HCT116 (cell line): ENCODE measurements at regions not wholly inside any gene's neighbourhood (a gene's known extent, or its start where the extent isn't known, plus 50 kb on each side); places are given as distances from the start of the nearest gene placed in this dataset.

Source experiments
- ATAC-seq: fragments of 200-7000 bp; cut with Tn5 transposase; 2 replicates; pipeline ENCODE4 v1.9.1; 2020; ENCODE audit warnings: mild to moderate bottlenecking, moderate library complexity
- BruUV-seq: library from RNA; stranded (reverse); fragments of 400-500 nt; replicated peaks from 2 replicates; lab custom pipeline; 2021; lab: Mats Ljungman, UMichigan
- CTCF ChIA-PET: fragments of 300-600 bp; sonication (Branson Sonifier 250); formaldehyde crosslinking; loops from one replicate; lab custom pipeline; 2021; ENCODE audit warnings: antibody characterized with exemption; lab: Charles Lee
- POLR2A ChIA-PET: fragments of 300-600, 350-600 bp; sonication (Branson Sonifier 250); formaldehyde crosslinking; loops from one replicate; lab custom pipeline; 2021; ENCODE audit warnings: antibody characterized with exemption; lab: Charles Lee
- RAD21 ChIA-PET, 2 experiments: fragments of 300-600 bp; sonication (Branson Sonifier 250); formaldehyde crosslinking; loops; one replicate each; lab custom pipeline; 2023; ENCODE audit warnings: low total read pairs in 2 of 2; ENCODE audit not compliant: uncharacterized antibody in 2 of 2, unreplicated experiment in 2 of 2, low non-redundant PET in 1 of 2; lab: Charles Lee
- DNase-seq: peaks from one replicate; pipeline ENCODE4 v3.0.0-alpha.2; 2010; ENCODE audit warnings: low read depth, low spot score
- H2AFZ ChIP-seq: fragments of 200-600 bp; shearing (Covaris generic), sonication (generic); 2 replicates; pipeline ENCODE4 v1.6.1; 2017; ENCODE audit warnings: low read depth, mixed run types, mixed read lengths, antibody characterized with exemption, low read length; ENCODE audit not compliant: poor library complexity, severe bottlenecking
- H3K27ac ChIP-seq: 2 replicates; pipeline ENCODE4 v1.5.1; 2012; ENCODE audit warnings: low read depth, low read length
- H3K27me3 ChIP-seq: fragments of 200-600 bp; sonication (generic); 2 replicates; pipeline ENCODE4 v1.6.1; 2016; ENCODE audit warnings: mixed run types, low read length, mixed read lengths; ENCODE audit not compliant: insufficient read depth
- H3K36me3 ChIP-seq, 2 experiments: fragments of 200-500 bp in 1 of 2; fragments of 200-600 bp in 1 of 2; sonication (Bioruptor generic) in 1 of 2; sonication (generic) in 1 of 2; 2 replicates each; pipeline versions ENCODE4 v1.5.1 to v1.6.1; 2014 to 2016; ENCODE audit warnings: low read length in 2 of 2, inconsistent platforms in 1 of 2, mixed read lengths in 1 of 2, mixed run types in 1 of 2; ENCODE audit not compliant: insufficient read depth in 2 of 2, control insufficient read depth in 1 of 2
- H3K4me1 ChIP-seq, 2 experiments: fragments of 200-600 bp in 1 of 2; sonication (generic) in 1 of 2; 2 replicates each; pipeline versions ENCODE4 v1.5.1 to v1.6.1; 2012 to 2017; ENCODE audit warnings: low read length in 2 of 2, inconsistent platforms in 1 of 2, mild to moderate bottlenecking in 1 of 2, mixed read lengths in 1 of 2, mixed run types in 1 of 2, moderate library complexity in 1 of 2; ENCODE audit not compliant: insufficient read depth in 2 of 2, control insufficient read depth in 1 of 2
- H3K4me2 ChIP-seq: fragments of 200-600 bp; sonication (generic); 2 replicates; pipeline ENCODE4 v1.6.1; 2017; ENCODE audit warnings: mixed run types, low read length, mixed read lengths
- H3K4me3 ChIP-seq, 2 experiments: fragments of 200-600 bp in 1 of 2; sonication (generic) in 1 of 2; replicated peaks in 1 of 2; 2 replicates each; pipeline ENCODE4 v1.5.1; 2011 to 2016; ENCODE audit warnings: low read length in 2 of 2, control low read depth in 1 of 2, low read depth in 1 of 2, mild to moderate bottlenecking in 1 of 2, mixed read lengths in 1 of 2, mixed run types in 1 of 2
- H3K79me2 ChIP-seq: fragments of 200-600 bp; sonication (generic); 2 replicates; pipeline ENCODE4 v1.6.1; 2017; ENCODE audit warnings: mild to moderate bottlenecking, mixed run types, low read length, moderate library complexity, mixed read lengths; ENCODE audit not compliant: insufficient read depth
- H3K9ac ChIP-seq: fragments of 200-600 bp; sonication (generic); 2 replicates; pipeline ENCODE4 v1.6.1; 2016; ENCODE audit warnings: low read length, mixed read lengths
- H3K9me2 ChIP-seq: fragments of 200-600 bp; sonication (generic), shearing (Covaris generic); 2 replicates; pipeline ENCODE4 v1.6.1; 2017; ENCODE audit warnings: mixed run types, mild to moderate bottlenecking, moderate library complexity; ENCODE audit not compliant: insufficient read depth
- H3K9me3 ChIP-seq, 2 experiments: fragments of 200-500 bp in 1 of 2; fragments of 200-600 bp in 1 of 2; sonication (Bioruptor generic) in 1 of 2; sonication (generic) in 1 of 2; 2 replicates each; pipeline ENCODE4 v1.6.1; 2014 to 2017; ENCODE audit warnings: low read length in 2 of 2, mixed read lengths in 2 of 2, inconsistent platforms in 1 of 2, low read depth in 1 of 2, mild to moderate bottlenecking in 1 of 2, mixed run types in 1 of 2, moderate library complexity in 1 of 2; ENCODE audit not compliant: control insufficient read depth in 1 of 2, insufficient read depth in 1 of 2
- H4K20me1 ChIP-seq: fragments of 200-600 bp; sonication (generic), shearing (Covaris generic); 2 replicates; pipeline ENCODE4 v1.6.1; 2017; ENCODE audit warnings: mixed run types, mild to moderate bottlenecking, moderate library complexity; ENCODE audit not compliant: insufficient read depth
- CBX3 ChIP-seq: IDR thresholded peaks from 2 replicates; pipeline ENCODE4 v1.6.1; 2012; ENCODE audit warnings: low read depth
- ELF1 ChIP-seq: IDR thresholded peaks from 2 replicates; pipeline ENCODE4 v1.6.1; 2012; ENCODE audit warnings: low read depth, borderline replicate concordance
- JUND ChIP-seq: IDR thresholded peaks from 2 replicates; pipeline ENCODE4 v1.6.1; 2012
- POLR2A ChIP-seq: IDR thresholded peaks from 2 replicates; pipeline ENCODE4 v1.7.0; 2011; ENCODE audit warnings: borderline replicate concordance; ENCODE audit not compliant: insufficient read depth, insufficient read length; ENCODE audit errors: extremely low read depth
- POLR2AphosphoS5 ChIP-seq: IDR thresholded peaks from 2 replicates; pipeline ENCODE4 v1.6.1; 2011; ENCODE audit warnings: mild to moderate bottlenecking, low read depth, low read length, moderate library complexity
- SP1 ChIP-seq: IDR thresholded peaks from 2 replicates; pipeline ENCODE4 v1.6.1; 2012; ENCODE audit warnings: low read depth
- SRF ChIP-seq: IDR thresholded peaks from 2 replicates; pipeline ENCODE4 v1.6.1; 2012; ENCODE audit warnings: low read depth
- YY1 ChIP-seq: IDR thresholded peaks from 2 replicates; pipeline ENCODE4 v1.6.1; 2011; ENCODE audit warnings: low read length, low read depth, moderate library complexity, mild to moderate bottlenecking; ENCODE audit not compliant: insufficient replicate concordance; ENCODE audit errors: extremely low read depth
- ZNF274 ChIP-seq: fragments of 200-500 bp; sonication (Bioruptor generic); IDR thresholded peaks from 2 replicates; pipeline ENCODE4 v1.6.1; 2014; ENCODE audit warnings: mild to moderate bottlenecking, low read depth, low read length, inconsistent platforms
- intact Hi-C: fragments of 100-400 bp; cut with micrococcal nuclease; formaldehyde crosslinking; loops from 2 replicates; pipeline ENCODE4 v1.10.0; 2022
- TF ChIP-seq, protein P1 (sequence below): IDR thresholded peaks from 2 replicates; pipeline ENCODE4 v1.6.1; 2012
- TF ChIP-seq, protein P2 (sequence below): IDR thresholded peaks from 2 replicates; pipeline ENCODE4 v1.6.1; 2012; ENCODE audit warnings: low read depth
- TF ChIP-seq, protein P3 (sequence below), 3 experiments: fragments of 200-600 bp in 1 of 3; sonication (generic) in 1 of 3; IDR thresholded peaks in 2 of 3; conservative IDR thresholded peaks in 1 of 3; 2 replicates each; pipeline ENCODE4 v1.5.1; 2012 to 2017; ENCODE audit warnings: low read depth in 2 of 3, low read length in 2 of 3, antibody characterized with exemption in 1 of 3, borderline replicate concordance in 1 of 3, control low read depth in 1 of 3, mild to moderate bottlenecking in 1 of 3, mixed read lengths in 1 of 3, mixed run types in 1 of 3, moderate library complexity in 1 of 3; ENCODE audit not compliant: insufficient read depth in 1 of 3
- TF ChIP-seq, protein P4 (sequence below): IDR thresholded peaks from 2 replicates; pipeline ENCODE4 v1.6.1; 2011; ENCODE audit warnings: mild to moderate bottlenecking, low read length, moderate library complexity; ENCODE audit not compliant: insufficient replicate concordance; ENCODE audit errors: extremely low read depth

DNA sequence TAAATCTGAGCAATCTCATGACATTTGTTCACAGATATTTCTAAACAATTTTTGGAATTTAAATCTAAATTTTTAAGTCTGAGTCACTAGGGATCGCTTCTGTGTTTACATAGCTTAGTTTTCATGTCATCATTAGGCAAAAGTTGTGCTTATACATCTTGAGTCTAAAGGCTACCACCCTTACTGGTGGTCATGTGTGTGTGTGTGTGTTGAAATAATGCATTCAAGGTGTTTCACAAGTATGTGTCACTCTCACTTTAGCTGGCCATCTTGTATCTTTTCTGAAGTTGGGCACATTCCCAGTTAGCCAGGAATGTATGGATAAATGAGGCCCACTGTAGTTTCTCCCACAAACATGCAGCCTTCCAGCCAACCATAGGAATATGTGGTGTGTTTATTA, 1162.5 kb upstream of the PRMT6 start:
- Histone ChIP-seq H3K27me3 (no peaks in the 10 kb centered on the region), H3K79me2 (no peaks in the 10 kb centered on the region), H4K20me1 (no peaks in the 10 kb centered on the region), H3K9me2 (no peaks in the 10 kb centered on the region), H2AFZ (no peak overlapping the region), H3K36me3 (no peaks in the 10 kb centered on the region), H3K4me3 (no peak overlapping the region), H3K9me3 (peaks cover 0 to 9% of the 10 kb centered on the region in 2 experiments; a peak in 1 of 4 replicates), H3K9ac (no peak overlapping the region), H3K4me1 (no peaks in the 10 kb centered on the region), H3K4me2 (no peak overlapping the region), H3K27ac (no peak overlapping the region)
- DNase-seq (no peak), ATAC-seq (no peak)
- ChIA-PET POLR2A (no interaction called here), CTCF (no interaction called here), RAD21 (no interaction called here)
- TF ChIP-seq POLR2AphosphoS5 (no peak), POLR2A (no peak), SP1 (no peak), ZNF274 (no peak), JUND (no peak), YY1 (no peak), ELF1 (no peak), SRF (no peak), CBX3 (no peak)
- TF ChIP-seq, protein P1, sequence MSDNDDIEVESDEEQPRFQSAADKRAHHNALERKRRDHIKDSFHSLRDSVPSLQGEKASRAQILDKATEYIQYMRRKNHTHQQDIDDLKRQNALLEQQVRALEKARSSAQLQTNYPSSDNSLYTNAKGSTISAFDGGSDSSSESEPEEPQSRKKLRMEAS, result no peak
- TF ChIP-seq, protein P2, sequence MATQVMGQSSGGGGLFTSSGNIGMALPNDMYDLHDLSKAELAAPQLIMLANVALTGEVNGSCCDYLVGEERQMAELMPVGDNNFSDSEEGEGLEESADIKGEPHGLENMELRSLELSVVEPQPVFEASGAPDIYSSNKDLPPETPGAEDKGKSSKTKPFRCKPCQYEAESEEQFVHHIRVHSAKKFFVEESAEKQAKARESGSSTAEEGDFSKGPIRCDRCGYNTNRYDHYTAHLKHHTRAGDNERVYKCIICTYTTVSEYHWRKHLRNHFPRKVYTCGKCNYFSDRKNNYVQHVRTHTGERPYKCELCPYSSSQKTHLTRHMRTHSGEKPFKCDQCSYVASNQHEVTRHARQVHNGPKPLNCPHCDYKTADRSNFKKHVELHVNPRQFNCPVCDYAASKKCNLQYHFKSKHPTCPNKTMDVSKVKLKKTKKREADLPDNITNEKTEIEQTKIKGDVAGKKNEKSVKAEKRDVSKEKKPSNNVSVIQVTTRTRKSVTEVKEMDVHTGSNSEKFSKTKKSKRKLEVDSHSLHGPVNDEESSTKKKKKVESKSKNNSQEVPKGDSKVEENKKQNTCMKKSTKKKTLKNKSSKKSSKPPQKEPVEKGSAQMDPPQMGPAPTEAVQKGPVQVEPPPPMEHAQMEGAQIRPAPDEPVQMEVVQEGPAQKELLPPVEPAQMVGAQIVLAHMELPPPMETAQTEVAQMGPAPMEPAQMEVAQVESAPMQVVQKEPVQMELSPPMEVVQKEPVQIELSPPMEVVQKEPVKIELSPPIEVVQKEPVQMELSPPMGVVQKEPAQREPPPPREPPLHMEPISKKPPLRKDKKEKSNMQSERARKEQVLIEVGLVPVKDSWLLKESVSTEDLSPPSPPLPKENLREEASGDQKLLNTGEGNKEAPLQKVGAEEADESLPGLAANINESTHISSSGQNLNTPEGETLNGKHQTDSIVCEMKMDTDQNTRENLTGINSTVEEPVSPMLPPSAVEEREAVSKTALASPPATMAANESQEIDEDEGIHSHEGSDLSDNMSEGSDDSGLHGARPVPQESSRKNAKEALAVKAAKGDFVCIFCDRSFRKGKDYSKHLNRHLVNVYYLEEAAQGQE, result no peak
- TF ChIP-seq, protein P3, sequence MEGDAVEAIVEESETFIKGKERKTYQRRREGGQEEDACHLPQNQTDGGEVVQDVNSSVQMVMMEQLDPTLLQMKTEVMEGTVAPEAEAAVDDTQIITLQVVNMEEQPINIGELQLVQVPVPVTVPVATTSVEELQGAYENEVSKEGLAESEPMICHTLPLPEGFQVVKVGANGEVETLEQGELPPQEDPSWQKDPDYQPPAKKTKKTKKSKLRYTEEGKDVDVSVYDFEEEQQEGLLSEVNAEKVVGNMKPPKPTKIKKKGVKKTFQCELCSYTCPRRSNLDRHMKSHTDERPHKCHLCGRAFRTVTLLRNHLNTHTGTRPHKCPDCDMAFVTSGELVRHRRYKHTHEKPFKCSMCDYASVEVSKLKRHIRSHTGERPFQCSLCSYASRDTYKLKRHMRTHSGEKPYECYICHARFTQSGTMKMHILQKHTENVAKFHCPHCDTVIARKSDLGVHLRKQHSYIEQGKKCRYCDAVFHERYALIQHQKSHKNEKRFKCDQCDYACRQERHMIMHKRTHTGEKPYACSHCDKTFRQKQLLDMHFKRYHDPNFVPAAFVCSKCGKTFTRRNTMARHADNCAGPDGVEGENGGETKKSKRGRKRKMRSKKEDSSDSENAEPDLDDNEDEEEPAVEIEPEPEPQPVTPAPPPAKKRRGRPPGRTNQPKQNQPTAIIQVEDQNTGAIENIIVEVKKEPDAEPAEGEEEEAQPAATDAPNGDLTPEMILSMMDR (IDR thresholded peaks at IDR 0.05 in 2 of 3, conservative IDR thresholded peaks at IDR 0.05 in 1 of 3; ENCODE audit: borderline replicate concordance in 1 of 3, insufficient read depth in 1 of 3, low read depth in 2 of 3, low read length in 2 of 3), result no peak
- TF ChIP-seq, protein P4, sequence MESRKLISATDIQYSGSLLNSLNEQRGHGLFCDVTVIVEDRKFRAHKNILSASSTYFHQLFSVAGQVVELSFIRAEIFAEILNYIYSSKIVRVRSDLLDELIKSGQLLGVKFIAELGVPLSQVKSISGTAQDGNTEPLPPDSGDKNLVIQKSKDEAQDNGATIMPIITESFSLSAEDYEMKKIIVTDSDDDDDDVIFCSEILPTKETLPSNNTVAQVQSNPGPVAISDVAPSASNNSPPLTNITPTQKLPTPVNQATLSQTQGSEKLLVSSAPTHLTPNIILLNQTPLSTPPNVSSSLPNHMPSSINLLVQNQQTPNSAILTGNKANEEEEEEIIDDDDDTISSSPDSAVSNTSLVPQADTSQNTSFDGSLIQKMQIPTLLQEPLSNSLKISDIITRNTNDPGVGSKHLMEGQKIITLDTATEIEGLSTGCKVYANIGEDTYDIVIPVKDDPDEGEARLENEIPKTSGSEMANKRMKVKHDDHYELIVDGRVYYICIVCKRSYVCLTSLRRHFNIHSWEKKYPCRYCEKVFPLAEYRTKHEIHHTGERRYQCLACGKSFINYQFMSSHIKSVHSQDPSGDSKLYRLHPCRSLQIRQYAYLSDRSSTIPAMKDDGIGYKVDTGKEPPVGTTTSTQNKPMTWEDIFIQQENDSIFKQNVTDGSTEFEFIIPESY, result no peak
- intact Hi-C loops, result no loop called here
- no TSS peak for BruUV-seq
